T-helper 2 cell treated with Interferon-gamma antibody and Interleukin-4, amounts not matched to agents 5 μg/mL and 100 μg/mL, for 36 hours (primary cell): ENCODE measurements at regions not wholly inside any gene's neighbourhood (a gene's known extent, or its start where the extent isn't known, plus 50 kb on each side); places are given as distances from the start of the nearest gene placed in this dataset.

Source experiments
- DNase-seq: peaks from one replicate; pipeline ENCODE4 v3.0.0; 2021; ENCODE audit warnings: low spot score
- H3K27ac Mint-ChIP-seq: one replicate; pipeline ENCODE4 v1.8.0; 2021; ENCODE audit warnings: mild to moderate bottlenecking, mixed read lengths
- H3K27me3 Mint-ChIP-seq: one replicate; pipeline ENCODE4 v1.8.0; 2021; ENCODE audit warnings: low read depth, mixed read lengths
- H3K36me3 Mint-ChIP-seq: one replicate; pipeline ENCODE4 v1.8.0; 2021; ENCODE audit warnings: low read depth, mixed read lengths
- H3K4me1 Mint-ChIP-seq: one replicate; pipeline ENCODE4 v1.8.0; 2021; ENCODE audit warnings: low read depth, mixed read lengths
- H3K4me3 Mint-ChIP-seq: one replicate; pipeline ENCODE4 v1.8.0; 2022; ENCODE audit warnings: mild to moderate bottlenecking, moderate library complexity, mixed read lengths
- H3K9me3 Mint-ChIP-seq: one replicate; pipeline ENCODE4 v1.8.0; 2021; ENCODE audit warnings: mixed read lengths

DNA sequence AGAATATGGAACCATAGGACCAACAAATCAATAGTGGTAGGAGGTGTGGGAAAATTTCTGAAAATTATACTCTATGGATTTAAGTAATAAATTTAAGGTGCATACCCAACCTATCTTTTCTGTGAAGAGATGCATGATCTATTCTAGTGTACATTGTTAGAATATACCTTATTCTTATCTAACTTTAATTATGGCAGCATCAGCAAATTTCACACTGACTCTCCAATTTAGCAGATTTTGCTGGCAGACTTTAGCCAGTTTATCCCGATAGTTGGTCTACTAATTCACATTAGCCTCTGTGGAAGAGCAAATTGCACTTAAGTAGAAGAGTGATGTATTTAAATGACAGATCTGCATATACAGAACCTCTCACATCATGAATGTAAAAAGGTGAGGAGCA lies 400.0 kb downstream of the PLA2G4A start:
- Mint-ChIP-seq H3K36me3 (no peaks in the 10 kb centered on the region), H3K27ac (no peak overlapping the region), H3K4me3 (no peak overlapping the region), H3K27me3 (no peaks in the 10 kb centered on the region), H3K9me3 (no peaks in the 10 kb centered on the region), H3K4me1 (no peaks in the 10 kb centered on the region)
- DNase-seq: no peak

DNA sequence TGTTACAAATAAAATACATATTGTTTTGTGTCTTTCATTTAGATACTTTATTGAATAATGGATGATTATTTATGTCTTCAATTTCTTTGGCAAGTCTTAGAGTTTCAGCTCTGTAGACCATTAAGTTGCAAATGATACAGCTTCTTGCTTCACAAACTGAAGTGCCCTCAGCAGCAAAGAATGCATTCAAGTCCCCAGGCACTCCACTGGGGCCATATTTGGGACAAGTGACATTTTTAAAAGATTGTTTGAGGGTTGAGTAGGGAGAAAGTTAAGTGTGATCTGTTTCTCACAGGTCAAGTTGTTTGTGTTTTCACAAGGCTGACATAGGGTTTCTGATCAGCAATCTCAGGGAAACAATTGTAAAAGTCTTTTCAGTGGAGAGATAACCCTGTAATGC lies 400.7 kb downstream of the PLA2G4A start:
- Mint-ChIP-seq H3K27me3 (no peaks in the 10 kb centered on the region), H3K36me3 (no peaks in the 10 kb centered on the region), H3K4me1 (no peaks in the 10 kb centered on the region), H3K9me3 (no peaks in the 10 kb centered on the region), H3K27ac (no peak overlapping the region), H3K4me3 (no peak overlapping the region)
- DNase-seq: no peak

DNA sequence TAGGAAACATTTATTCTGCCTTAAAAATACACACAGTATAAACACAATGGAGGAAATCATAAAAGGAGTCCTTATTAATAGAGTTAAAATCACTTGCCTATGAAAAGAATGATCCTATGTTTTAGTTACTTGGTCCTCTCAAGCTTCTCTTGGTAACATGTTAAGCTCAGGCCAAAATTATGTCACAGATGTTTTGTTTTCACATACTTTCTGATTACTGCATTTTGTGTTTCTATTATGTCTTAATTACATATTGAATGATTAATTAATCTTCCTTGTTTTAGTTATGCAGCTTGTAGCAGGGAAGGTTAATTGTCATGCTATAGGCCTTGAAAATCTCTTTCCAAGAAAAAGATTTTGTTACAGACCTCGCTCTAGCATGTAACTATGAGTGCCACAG lies 406.0 kb downstream of the PLA2G4A start:
- Mint-ChIP-seq H3K4me1 (no peaks in the 10 kb centered on the region), H3K36me3 (no peaks in the 10 kb centered on the region), H3K9me3 (no peaks in the 10 kb centered on the region), H3K4me3 (no peak overlapping the region), H3K27me3 (no peaks in the 10 kb centered on the region), H3K27ac (no peak overlapping the region)
- DNase-seq: no peak

DNA sequence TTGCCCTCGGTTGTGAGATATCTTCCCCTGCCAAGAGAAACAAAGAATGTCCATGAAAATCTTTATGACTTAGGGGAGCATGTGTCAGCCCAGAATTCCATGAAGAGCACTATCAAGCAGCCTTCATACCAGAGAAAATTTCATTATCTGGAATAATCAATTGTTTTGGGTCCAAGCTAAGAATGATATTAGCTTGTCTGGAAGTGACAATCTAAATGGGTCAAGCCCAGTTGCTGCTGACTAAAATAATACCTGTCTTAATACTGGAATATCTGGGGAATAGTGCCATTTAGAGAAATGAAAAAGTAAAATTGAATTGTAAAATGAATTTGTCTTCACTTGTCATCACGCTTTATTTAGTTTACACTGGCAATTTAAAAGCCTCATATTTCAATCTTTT lies 407.4 kb downstream of the PLA2G4A start:
- Mint-ChIP-seq H3K4me3 (no peak overlapping the region), H3K9me3 (no peaks in the 10 kb centered on the region), H3K27ac (no peak overlapping the region), H3K36me3 (no peaks in the 10 kb centered on the region), H3K27me3 (no peaks in the 10 kb centered on the region), H3K4me1 (no peaks in the 10 kb centered on the region)
- no peak for DNase-seq

DNA sequence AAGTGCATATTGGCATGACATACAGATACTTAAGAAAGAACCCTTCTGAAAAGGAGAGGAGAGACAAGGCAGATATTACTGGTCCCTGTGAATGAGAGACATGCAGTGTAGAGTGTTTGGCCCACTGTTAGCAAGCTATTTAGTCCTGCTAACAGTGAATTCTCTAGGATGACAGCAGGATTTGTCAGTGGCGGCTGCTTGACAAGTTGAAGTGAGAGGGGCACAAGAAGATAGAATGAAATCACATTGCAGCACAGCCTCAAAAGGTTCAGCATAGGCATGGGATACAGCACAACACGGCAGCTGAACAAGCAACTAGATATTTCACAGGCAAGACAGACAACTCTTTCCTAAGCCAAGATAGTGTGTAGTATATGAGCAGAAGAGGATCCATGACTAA lies 407.9 kb downstream of the PLA2G4A start:
- no peak overlapping the region for H3K27ac Mint-ChIP-seq

DNA sequence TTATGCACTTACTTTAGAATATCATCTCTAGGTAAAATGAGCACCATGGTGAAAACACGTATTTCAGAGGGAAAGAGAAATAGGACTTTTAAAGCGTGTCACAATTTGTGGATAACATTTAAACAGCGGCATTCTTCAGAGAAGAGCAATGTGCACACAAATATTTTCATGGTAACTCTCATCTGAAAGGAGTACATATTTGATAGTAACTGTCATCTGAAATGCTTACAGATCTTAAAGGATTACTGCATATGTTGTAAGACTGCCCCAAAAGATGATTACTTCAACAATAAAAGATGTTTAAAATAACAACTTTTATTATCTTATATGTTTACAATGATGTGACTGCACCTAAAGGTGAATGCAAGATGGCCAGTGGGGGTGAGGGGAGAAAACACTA lies 408.8 kb downstream of the PLA2G4A start:
- Mint-ChIP-seq H3K4me3 (no peak overlapping the region), H3K27ac (no peak overlapping the region)
- no peak for DNase-seq

More for the DNA sequence above, 407.9 kb downstream of the PLA2G4A start:
- Mint-ChIP-seq H3K4me1 (no peaks in the 10 kb centered on the region), H3K4me3 (no peak overlapping the region), H3K36me3 (no peaks in the 10 kb centered on the region), H3K27me3 (no peaks in the 10 kb centered on the region), H3K9me3 (no peaks in the 10 kb centered on the region)
- DNase-seq: no peak

DNA sequence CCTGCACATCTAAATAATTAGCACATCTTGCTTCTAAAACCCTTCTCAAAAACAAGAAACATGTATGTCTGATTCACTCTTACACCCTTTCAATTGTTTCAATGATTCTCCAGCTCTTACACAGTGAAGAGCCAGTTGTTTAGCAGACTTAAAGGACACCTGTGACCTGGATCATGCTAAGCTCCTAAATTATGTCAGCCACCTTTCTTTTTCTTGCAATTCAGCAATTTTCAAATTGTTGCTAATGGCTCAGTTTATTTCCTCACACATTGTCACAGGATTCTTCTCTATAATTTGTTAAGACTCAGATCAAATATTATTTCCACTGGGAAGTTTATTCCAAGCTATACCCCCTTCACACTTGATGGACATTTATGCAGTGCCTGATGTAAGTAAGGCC lies 413.2 kb downstream of the PLA2G4A start:
- DNase-seq: no peak
- H3K36me3 Mint-ChIP-seq: no peaks in the 10 kb centered on the region
- H3K4me3 Mint-ChIP-seq: no peak overlapping the region
- no peak overlapping the region for H3K27ac Mint-ChIP-seq
- H3K9me3 Mint-ChIP-seq: peaks cover 3% of the 10 kb centered on the region
- no peaks in the 10 kb centered on the region for H3K27me3 Mint-ChIP-seq
- no peaks in the 10 kb centered on the region for H3K4me1 Mint-ChIP-seq

More for the DNA sequence above, 408.8 kb downstream of the PLA2G4A start:
- no peaks in the 10 kb centered on the region for H3K36me3 Mint-ChIP-seq
- H3K9me3 Mint-ChIP-seq: no peaks in the 10 kb centered on the region
- no peaks in the 10 kb centered on the region for H3K27me3 Mint-ChIP-seq
- H3K4me1 Mint-ChIP-seq: no peaks in the 10 kb centered on the region

DNA sequence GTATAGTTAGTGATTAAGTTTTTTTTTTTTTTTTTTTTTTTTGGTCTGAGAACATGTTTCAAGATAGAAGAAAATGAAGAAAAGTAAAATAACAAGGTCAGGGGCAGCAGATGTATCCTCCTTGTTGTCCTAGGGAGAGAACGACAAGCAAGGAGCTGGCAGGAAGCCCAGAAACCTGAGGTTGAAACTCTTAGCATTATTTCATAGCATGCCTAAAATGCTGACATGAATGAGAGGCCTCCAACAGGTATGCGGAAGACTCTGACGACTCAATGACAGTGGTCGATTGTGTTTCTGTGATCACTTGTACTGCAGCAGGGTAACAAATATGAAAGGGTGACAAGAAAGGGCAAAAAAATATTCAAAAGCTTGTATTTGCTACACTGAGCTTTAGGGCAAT lies 415.9 kb downstream of the PLA2G4A start:
- Mint-ChIP-seq H3K9me3 (peaks cover 4% of the 10 kb centered on the region), H3K4me3 (no peak overlapping the region), H3K27ac (no peak overlapping the region), H3K36me3 (no peaks in the 10 kb centered on the region), H3K27me3 (no peaks in the 10 kb centered on the region), H3K4me1 (no peaks in the 10 kb centered on the region)
- no peak for DNase-seq

DNA sequence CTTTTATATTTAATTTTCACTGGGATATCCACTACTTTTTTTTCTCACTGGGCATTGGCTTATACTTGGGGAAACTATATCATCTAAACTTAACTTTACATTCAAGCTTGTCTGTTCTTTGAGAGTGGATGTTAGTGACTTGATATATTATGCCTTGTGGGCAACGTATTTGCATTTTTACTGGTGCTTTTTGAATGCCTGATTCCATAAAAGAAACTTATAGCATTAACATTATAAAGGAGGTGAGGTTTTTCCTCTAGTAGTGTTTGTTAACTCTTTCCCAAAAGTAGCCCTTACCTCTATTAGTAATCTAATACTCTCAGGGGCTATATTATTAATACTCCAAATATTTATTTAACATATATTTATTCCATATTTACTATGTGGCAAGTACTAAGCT lies 416.5 kb downstream of the PLA2G4A start:
- no peak overlapping the region for H3K4me3 Mint-ChIP-seq
- no peaks in the 10 kb centered on the region for H3K36me3 Mint-ChIP-seq
- H3K27ac Mint-ChIP-seq: no peak overlapping the region
- no peaks in the 10 kb centered on the region for H3K27me3 Mint-ChIP-seq
- H3K9me3 Mint-ChIP-seq: peaks cover 4% of the 10 kb centered on the region
- H3K4me1 Mint-ChIP-seq: no peaks in the 10 kb centered on the region
- DNase-seq: no peak

DNA sequence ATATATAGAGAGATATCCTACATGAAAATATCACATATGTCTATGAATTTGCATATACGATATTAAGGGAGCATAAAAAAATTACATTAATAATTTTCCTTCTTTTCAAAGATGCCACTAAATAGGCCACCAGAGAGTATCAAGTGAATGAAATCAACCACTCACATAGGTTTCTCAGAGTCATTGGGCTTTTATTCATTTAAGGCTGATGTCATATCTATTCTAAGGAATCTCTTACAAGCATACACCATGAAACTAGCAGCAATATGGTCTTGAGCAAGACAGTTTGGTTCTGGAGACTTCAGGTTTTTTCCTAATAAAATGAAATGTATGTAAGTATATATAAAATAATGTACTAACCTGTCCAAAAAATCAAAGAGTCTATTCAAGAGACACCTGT lies 420.4 kb downstream of the PLA2G4A start:
- Mint-ChIP-seq H3K9me3 (peaks cover 4% of the 10 kb centered on the region), H3K27me3 (no peaks in the 10 kb centered on the region)

DNA sequence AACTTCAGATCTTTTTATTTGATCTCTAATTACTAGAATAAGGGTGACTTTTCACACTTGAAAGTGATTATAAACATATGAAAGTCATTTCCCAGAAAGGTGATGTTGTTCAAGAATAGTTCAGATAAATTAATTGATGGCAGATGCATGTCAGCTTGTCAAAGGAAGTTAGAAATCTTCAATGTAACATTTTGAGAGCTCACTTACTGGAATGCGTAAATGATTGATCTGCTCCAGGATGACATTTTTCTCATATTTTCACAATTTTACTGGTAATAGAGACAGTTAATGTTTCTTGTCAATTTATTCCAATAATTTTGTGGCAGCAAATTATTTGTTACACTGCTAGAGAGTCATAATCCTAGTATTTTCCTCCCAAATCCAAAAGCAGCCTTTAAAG lies 424.2 kb downstream of the PLA2G4A start:
- Mint-ChIP-seq H3K36me3 (no peaks in the 10 kb centered on the region), H3K4me3 (no peak overlapping the region), H3K9me3 (no peaks in the 10 kb centered on the region), H3K4me1 (no peaks in the 10 kb centered on the region), H3K27ac (no peak overlapping the region), H3K27me3 (no peaks in the 10 kb centered on the region)
- DNase-seq: no peak

More for the DNA sequence above, 420.4 kb downstream of the PLA2G4A start:
- Mint-ChIP-seq H3K4me3 (no peak overlapping the region), H3K27ac (no peak overlapping the region), H3K36me3 (no peaks in the 10 kb centered on the region), H3K4me1 (no peaks in the 10 kb centered on the region)
- no peak for DNase-seq

DNA sequence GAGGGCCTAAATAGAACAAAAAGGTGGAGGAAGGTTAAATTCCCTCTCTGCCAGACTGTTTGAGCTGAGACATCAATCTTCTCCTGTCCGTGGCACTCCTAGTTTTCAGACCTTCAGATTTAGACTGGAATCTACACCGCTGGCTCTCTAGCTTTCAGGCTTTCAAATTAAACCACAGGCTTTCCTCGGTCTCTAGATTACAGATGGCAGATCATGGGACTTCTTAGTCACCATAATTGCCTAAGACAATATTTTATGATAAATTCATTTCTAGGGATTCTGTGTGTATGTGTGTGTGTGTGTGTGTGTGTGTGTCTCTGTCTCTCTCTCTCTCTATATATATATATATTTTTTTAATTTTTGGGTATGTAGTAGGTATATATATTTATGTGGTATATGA lies 428.7 kb downstream of the PLA2G4A start:
- H3K9me3 Mint-ChIP-seq: no peaks in the 10 kb centered on the region
- no peaks in the 10 kb centered on the region for H3K36me3 Mint-ChIP-seq
- H3K27me3 Mint-ChIP-seq: no peaks in the 10 kb centered on the region
- no peak overlapping the region for H3K4me3 Mint-ChIP-seq
- no peak for DNase-seq
- H3K4me1 Mint-ChIP-seq: no peaks in the 10 kb centered on the region
- no peak overlapping the region for H3K27ac Mint-ChIP-seq

DNA sequence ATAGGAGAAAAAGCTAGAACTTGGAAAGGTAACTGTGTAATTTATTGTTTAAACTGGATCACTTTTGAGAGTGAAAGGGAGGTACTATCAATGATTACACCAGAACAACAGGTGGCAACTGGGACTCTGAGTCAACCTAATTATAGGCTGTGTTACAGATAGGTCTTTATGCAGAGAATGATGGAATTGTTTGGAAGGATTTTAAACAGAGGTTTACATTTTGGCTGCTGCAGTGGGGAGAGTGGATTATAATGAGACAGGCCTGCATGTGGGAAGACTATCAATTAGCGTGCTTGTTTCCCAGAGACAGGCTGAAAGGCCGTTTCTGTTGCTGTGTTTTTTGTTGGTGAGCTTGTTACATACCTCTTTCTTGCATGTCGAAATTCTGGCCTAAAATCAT lies 432.9 kb downstream of the PLA2G4A start:
- no peaks in the 10 kb centered on the region for H3K4me1 Mint-ChIP-seq
- no peak overlapping the region for H3K27ac Mint-ChIP-seq
- H3K4me3 Mint-ChIP-seq: no peak overlapping the region
- no peaks in the 10 kb centered on the region for H3K9me3 Mint-ChIP-seq
- no peaks in the 10 kb centered on the region for H3K36me3 Mint-ChIP-seq
- DNase-seq: no peak
- H3K27me3 Mint-ChIP-seq: no peaks in the 10 kb centered on the region

DNA sequence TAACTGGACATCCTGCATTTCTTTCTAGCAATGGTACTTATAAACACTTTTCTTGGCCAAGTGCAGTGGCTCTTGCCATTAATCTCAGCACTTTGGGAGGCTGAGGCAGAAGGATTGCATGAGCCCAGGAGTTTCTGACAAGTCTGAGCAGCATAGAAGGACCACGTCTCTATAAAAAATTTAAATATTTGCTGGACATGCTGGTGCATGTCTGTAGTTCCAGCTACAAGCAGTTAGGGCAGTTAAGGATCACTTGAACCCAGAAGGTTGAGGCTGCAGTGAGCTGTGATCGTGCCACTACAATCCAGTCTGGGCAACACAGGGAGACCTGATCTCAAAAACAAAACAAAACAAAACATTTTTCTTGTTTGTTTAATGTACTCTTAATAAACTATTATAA lies 434.0 kb downstream of the PLA2G4A start:
- Mint-ChIP-seq H3K36me3 (no peaks in the 10 kb centered on the region), H3K27ac (no peak overlapping the region), H3K9me3 (no peaks in the 10 kb centered on the region), H3K27me3 (no peaks in the 10 kb centered on the region), H3K4me1 (no peaks in the 10 kb centered on the region), H3K4me3 (no peak overlapping the region)
- DNase-seq: no peak

DNA sequence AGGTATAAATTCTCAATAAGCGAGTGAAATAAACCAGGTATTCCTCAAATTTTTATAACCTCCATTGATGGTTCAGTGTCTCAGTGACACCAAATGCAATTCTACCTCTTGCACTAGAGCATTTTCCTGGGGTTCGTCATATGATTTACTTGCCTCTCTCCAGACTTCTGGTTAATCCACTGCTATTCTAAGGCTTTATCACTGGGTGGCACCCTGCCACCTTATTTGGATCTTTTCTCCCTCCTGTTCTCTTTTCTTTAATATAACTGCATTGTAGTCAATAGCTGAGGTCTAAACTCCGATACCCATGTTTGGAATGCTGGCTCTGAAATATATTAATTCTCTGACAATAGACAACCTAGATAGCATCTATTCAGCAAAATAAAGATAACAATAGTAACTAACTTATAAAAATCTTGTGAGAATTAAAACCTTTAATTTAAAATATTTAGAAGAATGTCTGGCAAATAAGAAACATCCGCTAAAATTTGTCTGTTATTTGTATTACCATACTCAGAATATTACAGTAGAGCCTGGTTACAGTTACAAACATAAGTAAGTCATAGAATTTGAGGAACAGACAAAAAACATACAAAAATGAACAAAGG lies 436.4 kb downstream of the PLA2G4A start:
- no peaks in the 10 kb centered on the region for H3K27me3 Mint-ChIP-seq
- DNase-seq: no peak
- no peak overlapping the region for H3K27ac Mint-ChIP-seq
- no peaks in the 10 kb centered on the region for H3K9me3 Mint-ChIP-seq
- no peaks in the 10 kb centered on the region for H3K4me1 Mint-ChIP-seq
- H3K36me3 Mint-ChIP-seq: no peaks in the 10 kb centered on the region
- no peak overlapping the region for H3K4me3 Mint-ChIP-seq
